IPS DF 6.9 (cell line): ENCODE measurements at regions not wholly inside any gene's neighbourhood (a gene's known extent, or its start where the extent isn't known, plus 50 kb on each side); places are given as distances from the start of the nearest gene placed in this dataset.

Source experiments
- DNase-seq: peaks from one replicate; pipeline ENCODE4 v3.0.0-alpha.2; 2013; ENCODE audit warnings: low read depth, low spot score
- H3K27ac ChIP-seq: one replicate; pipeline ENCODE4 v1.5.1; 2013; ENCODE audit warnings: low read length, control low read depth
- H3K27me3 ChIP-seq: 2 replicates; pipeline ENCODE4 v1.6.1; 2013; ENCODE audit warnings: mild to moderate bottlenecking, low read length; ENCODE audit not compliant: control insufficient read depth, insufficient read depth
- H3K36me3 ChIP-seq: 2 replicates; pipeline ENCODE4 v1.6.1; 2013; ENCODE audit warnings: low read length; ENCODE audit not compliant: control insufficient read depth, insufficient read depth
- H3K4me1 ChIP-seq: 2 replicates; pipeline ENCODE4 v1.6.1; 2013; ENCODE audit warnings: low read length; ENCODE audit not compliant: control insufficient read depth, insufficient read depth
- H3K4me3 ChIP-seq: 2 replicates; pipeline ENCODE4 v1.5.1; 2013; ENCODE audit warnings: mild to moderate bottlenecking, low read length
- H3K9me3 ChIP-seq: 2 replicates; pipeline ENCODE4 v1.6.1; 2013; ENCODE audit warnings: low read length, inconsistent platforms; ENCODE audit not compliant: control insufficient read depth, insufficient read depth
- WGBS: extraction: QIAGEN DNeasy Blood & Tissue Kit; methylation state at CpG from one replicate; pipeline ENCODE4 v1.1.7; 2013; ENCODE audit warnings: mixed read lengths, missing lambda C conversion rate; ENCODE audit not compliant: insufficient read length, insufficient coverage; 5-methylcytosine and 5-hydroxymethylcytosine counted together

- Histone ChIP-seq H3K4me3 (no peak overlapping the region), H3K36me3 (no peaks in the 10 kb centered on the region), H3K27ac (no peak overlapping the region), H3K9me3 (no peaks in the 10 kb centered on the region), H3K27me3 (peaks cover 13% of the 10 kb centered on the region), H3K4me1 (no peaks in the 10 kb centered on the region)
- DNase-seq: no peak
- WGBS: no CpG with 5 or more reads among the region's 15 CpGs
These were observed 189.3 kb downstream of the TRIM27 start for GRCh38 chr6:28734443-28734959.

GRCh38 chr6:28736121-28736520, 187.7 kb downstream of the TRIM27 start:
- no peak for DNase-seq
- H3K36me3 ChIP-seq: no peaks in the 10 kb centered on the region
- WGBS: no CpG with 5 or more reads among the region's 2 CpGs
- H3K9me3 ChIP-seq: no peaks in the 10 kb centered on the region
- H3K4me1 ChIP-seq: no peaks in the 10 kb centered on the region
- no peak overlapping the region for H3K27ac ChIP-seq
- H3K4me3 ChIP-seq: no peak overlapping the region; the same call in 1 of the 2 replicates
- peaks cover 17% of the 10 kb centered on the region for H3K27me3 ChIP-seq

GRCh38 chr6:28737750-28738395, 185.9 kb downstream of the TRIM27 start:
- no peak for DNase-seq
- no peaks in the 10 kb centered on the region for H3K4me1 ChIP-seq
- H3K36me3 ChIP-seq: no peaks in the 10 kb centered on the region
- no CpG with 5 or more reads among the region's 17 CpGs for WGBS
- H3K27me3 ChIP-seq: peaks cover 17% of the 10 kb centered on the region
- H3K4me3 ChIP-seq: peak overlapping the region; percentile 43; the same call in 1 of the 2 replicates
- no peak overlapping the region for H3K27ac ChIP-seq
- no peaks in the 10 kb centered on the region for H3K9me3 ChIP-seq

- Histone ChIP-seq H3K4me1 (no peaks in the 10 kb centered on the region), H3K27ac (no peak overlapping the region), H3K9me3 (no peaks in the 10 kb centered on the region), H3K36me3 (no peaks in the 10 kb centered on the region), H3K27me3 (peaks cover 17% of the 10 kb centered on the region), H3K4me3 (peak overlapping the region; percentile 43; the same call in 1 of the 2 replicates)
- WGBS: no CpG with 5 or more reads among the region's 16 CpGs
- DNase-seq: no peak
These were observed 185.4 kb downstream of the TRIM27 start for GRCh38 chr6:28738396-28738765.

GRCh38 chr6:28741363-28741762, 182.4 kb downstream of the TRIM27 start:
- Histone ChIP-seq H3K27ac (no peak overlapping the region), H3K4me1 (no peaks in the 10 kb centered on the region), H3K27me3 (peaks cover 17% of the 10 kb centered on the region), H3K9me3 (no peaks in the 10 kb centered on the region), H3K36me3 (no peaks in the 10 kb centered on the region), H3K4me3 (no peak overlapping the region)
- no peak for DNase-seq
- no CpG with 5 or more reads among the region's 3 CpGs for WGBS

- no peaks in the 10 kb centered on the region for H3K9me3 ChIP-seq
- H3K4me1 ChIP-seq: no peaks in the 10 kb centered on the region
- no peak overlapping the region for H3K27ac ChIP-seq
- no peak for DNase-seq
- peaks cover 14% of the 10 kb centered on the region for H3K27me3 ChIP-seq
- no peaks in the 10 kb centered on the region for H3K36me3 ChIP-seq
- peak overlapping the region; percentile 87; the same call in 1 of the 2 replicates for H3K4me3 ChIP-seq
- WGBS: no CpG with 5 or more reads among the region's 19 CpGs
These were observed 181.0 kb downstream of the TRIM27 start for GRCh38 chr6:28742668-28743270.

GRCh38 chr6:28743271-28743789, 180.5 kb downstream of the TRIM27 start:
- no peaks in the 10 kb centered on the region for H3K9me3 ChIP-seq
- H3K36me3 ChIP-seq: no peaks in the 10 kb centered on the region
- H3K4me1 ChIP-seq: no peaks in the 10 kb centered on the region
- no peak for DNase-seq
- peak overlapping the region; percentile 87; the same call in 1 of the 2 replicates for H3K4me3 ChIP-seq
- H3K27me3 ChIP-seq: peaks cover 11% of the 10 kb centered on the region
- no CpG with 5 or more reads among the region's 10 CpGs for WGBS
- H3K27ac ChIP-seq: no peak overlapping the region

GRCh38 chr6:28747083-28747630, 176.6 kb downstream of the TRIM27 start:
- no peaks in the 10 kb centered on the region for H3K9me3 ChIP-seq
- no peaks in the 10 kb centered on the region for H3K4me1 ChIP-seq
- H3K36me3 ChIP-seq: no peaks in the 10 kb centered on the region
- H3K4me3 ChIP-seq: peak overlapping the region; percentile 73; the same call in 1 of the 2 replicates
- WGBS: no CpG with 5 or more reads among the region's 13 CpGs
- DNase-seq: no peak
- H3K27ac ChIP-seq: no peak overlapping the region
- no peaks in the 10 kb centered on the region; the same call in 1 of the 2 replicates for H3K27me3 ChIP-seq

- H3K27me3 ChIP-seq: no peaks in the 10 kb centered on the region; the same call in 1 of the 2 replicates
- peak; percentile 89 for DNase-seq
These were observed 176.1 kb downstream of the TRIM27 start for GRCh38 chr6:28747631-28748157.

GRCh38 chr6:28748192-28748591, 175.6 kb downstream of the TRIM27 start:
- DNase-seq: no peak
- H3K9me3 ChIP-seq: no peaks in the 10 kb centered on the region
- H3K27me3 ChIP-seq: no peaks in the 10 kb centered on the region; the same call in 1 of the 2 replicates
- H3K27ac ChIP-seq: no peak overlapping the region
- no peak overlapping the region; the same call in 1 of the 2 replicates for H3K4me3 ChIP-seq
- no CpG with 5 or more reads among the region's 2 CpGs for WGBS
- H3K4me1 ChIP-seq: no peaks in the 10 kb centered on the region
- H3K36me3 ChIP-seq: no peaks in the 10 kb centered on the region

More at GRCh38 chr6:28747631-28748157, 176.1 kb downstream of the TRIM27 start:
- H3K36me3 ChIP-seq: no peaks in the 10 kb centered on the region
- H3K4me1 ChIP-seq: no peaks in the 10 kb centered on the region
- no peak overlapping the region for H3K27ac ChIP-seq
- H3K9me3 ChIP-seq: no peaks in the 10 kb centered on the region
- WGBS: no CpG with 5 or more reads among the region's 19 CpGs
- peak overlapping the region; percentile 73; the same call in 1 of the 2 replicates for H3K4me3 ChIP-seq
